HG02970 (cell line): ENCODE measurements at regions not wholly inside any gene's neighbourhood (a gene's known extent, or its start where the extent isn't known, plus 50 kb on each side); places are given as distances from the start of the nearest gene placed in this dataset.
"Not testable (repeated sequence)": the region's sequence is repeated elsewhere in the genome, so short reads cannot be mapped to it uniquely, and the experiment has no call there.

ENCODE experiments used
- ATAC-seq: cut with Tn5 transposase; IDR thresholded peaks from one replicate; pipeline ENCODE4 v1.9.1; 2021; ENCODE audit warnings: mild to moderate bottlenecking, moderate library complexity, moderate number of reproducible peaks; ENCODE audit not compliant: unreplicated experiment, low FRiP score

GRCh38 chr12:34219046-34219770 is 196.9 kb downstream of the ALG10 start:
- ATAC-seq: peak; percentile 15

- not testable (repeated sequence) for ATAC-seq
These were observed 197.8 kb downstream of the ALG10 start for GRCh38 chr12:34220079-34220478.

- ATAC-seq: no peak
These were observed 201.3 kb downstream of the ALG10 start for GRCh38 chr12:34223640-34224039.

GRCh38 chr12:34226044-34226443 is 203.7 kb downstream of the ALG10 start:
- ATAC-seq: not testable (repeated sequence)

GRCh38 chr12:34228046-34228445 is 205.8 kb downstream of the ALG10 start:
- not testable (repeated sequence) for ATAC-seq

- not testable (repeated sequence) for ATAC-seq
These were observed 206.7 kb downstream of the ALG10 start for GRCh38 chr12:34229033-34229432.

- no peak for ATAC-seq
These were observed 211.3 kb downstream of the ALG10 start for GRCh38 chr12:34233618-34234017.

GRCh38 chr12:34236073-34236472 is 213.8 kb downstream of the ALG10 start:
- no peak for ATAC-seq

- ATAC-seq: no peak
These were observed 222.3 kb downstream of the ALG10 start for GRCh38 chr12:34244608-34245007.

GRCh38 chr12:34249271-34249670 is 227.0 kb downstream of the ALG10 start:
- ATAC-seq: no peak

- not testable (repeated sequence) for ATAC-seq
These were observed 229.6 kb downstream of the ALG10 start for GRCh38 chr12:34251879-34252278.

- no peak for ATAC-seq
These were observed 231.4 kb downstream of the ALG10 start for GRCh38 chr12:34253674-34254073.

GRCh38 chr12:34257093-34257492 is 234.8 kb downstream of the ALG10 start:
- no peak for ATAC-seq

- not testable (repeated sequence) for ATAC-seq
These were observed 239.8 kb downstream of the ALG10 start for GRCh38 chr12:34262140-34262539.

GRCh38 chr12:34264110-34264509 is 241.8 kb downstream of the ALG10 start:
- no peak for ATAC-seq

- not testable (repeated sequence) for ATAC-seq
These were observed 251.4 kb downstream of the ALG10 start for GRCh38 chr12:34273703-34274102.

- ATAC-seq: no peak
These were observed 252.8 kb downstream of the ALG10 start for GRCh38 chr12:34275129-34275528.

- no peak for ATAC-seq
These were observed 264.2 kb downstream of the ALG10 start for GRCh38 chr12:34286483-34286882.

- ATAC-seq: no peak
These were observed 264.6 kb downstream of the ALG10 start for GRCh38 chr12:34286934-34287333.

GRCh38 chr12:34287437-34287836 is 265.1 kb downstream of the ALG10 start:
- no peak for ATAC-seq

- ATAC-seq: no peak
These were observed 266.0 kb downstream of the ALG10 start for GRCh38 chr12:34287986-34288962.
